HG03521 (cell line): ENCODE measurements at regions not wholly inside any gene's neighbourhood (a gene's known extent, or its start where the extent isn't known, plus 50 kb on each side); places are given as distances from the start of the nearest gene placed in this dataset.
"Not testable (repeated sequence)": the region's sequence is repeated elsewhere in the genome, so short reads cannot be mapped to it uniquely, and the experiment has no call there.

Experiments used
- ATAC-seq: cut with Tn5 transposase; IDR thresholded peaks from one replicate; pipeline ENCODE4 v1.9.1; 2021; ENCODE audit warnings: mild to moderate bottlenecking, moderate library complexity; ENCODE audit not compliant: unreplicated experiment

GRCh38 chr4:28007693-28008092 lies 1147.1 kb downstream of the STIM2 start:
- no peak for ATAC-seq

GRCh38 chr4:28009541-28009940 lies 1148.9 kb downstream of the STIM2 start:
- no peak for ATAC-seq

DNA sequence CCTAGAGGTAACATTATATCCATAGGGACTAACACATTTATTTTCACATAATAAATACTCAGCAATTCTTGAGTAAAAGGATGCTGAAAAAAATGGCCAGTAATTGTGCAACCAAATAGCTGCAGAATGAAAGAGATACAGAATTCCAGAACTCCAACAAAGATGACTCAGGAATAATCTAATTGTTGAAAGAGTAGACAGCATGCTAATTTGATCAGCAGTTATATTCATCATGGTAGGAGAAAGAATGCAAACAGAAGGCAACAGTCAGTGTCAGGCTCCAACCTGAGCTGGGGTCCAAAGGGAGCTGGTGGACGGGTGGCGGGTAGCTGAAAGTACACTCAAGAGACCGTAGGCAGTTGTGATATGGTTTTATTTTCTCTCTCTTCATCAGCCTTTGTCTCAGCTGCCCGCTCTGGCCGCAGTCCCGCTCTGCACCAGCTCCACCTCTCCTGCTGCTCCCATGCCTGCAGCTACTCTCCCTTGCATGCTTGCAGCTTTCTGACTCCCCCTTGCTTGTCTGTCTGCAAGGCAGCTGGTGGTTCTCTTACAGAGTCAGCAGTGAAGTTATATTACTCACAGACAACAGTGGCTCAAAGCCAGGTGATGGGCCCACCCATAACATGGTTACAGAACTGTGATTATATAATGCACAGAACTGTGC lies 1150.1 kb downstream of the STIM2 start:
- ATAC-seq = no peak

- no peak for ATAC-seq
Measured at GRCh38 chr4:28014469-28014868, 1153.8 kb downstream of the STIM2 start.

DNA sequence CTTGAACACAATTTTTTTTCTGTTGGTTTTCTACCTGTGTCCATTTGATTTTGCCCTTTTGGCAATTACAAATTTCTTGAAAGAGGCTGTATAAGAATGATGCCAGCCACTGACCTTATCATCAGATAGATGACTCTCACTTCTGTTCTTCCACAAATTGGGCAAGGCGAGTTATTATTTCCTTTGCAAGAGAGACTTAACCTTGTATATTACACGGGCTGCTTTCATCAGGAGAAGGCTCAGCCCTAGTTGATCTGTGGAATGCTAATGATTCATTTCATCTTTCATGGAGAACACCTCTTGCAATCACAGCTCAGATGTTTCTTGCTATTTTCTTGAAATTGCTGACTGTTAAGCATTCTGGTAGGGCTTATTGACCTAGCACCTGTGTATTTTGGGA lies 1155.4 kb downstream of the STIM2 start:
- no peak for ATAC-seq

GRCh38 chr4:28038253-28038652 lies 1177.6 kb downstream of the STIM2 start:
- not testable (repeated sequence) for ATAC-seq

GRCh38 chr4:28062562-28062961 lies 1201.9 kb downstream of the STIM2 start:
- ATAC-seq = no peak

GRCh38 chr4:28073860-28074555 lies 1213.4 kb downstream of the STIM2 start:
- ATAC-seq = no peak

GRCh38 chr4:28075401-28075956 lies 1214.8 kb downstream of the STIM2 start:
- ATAC-seq = no peak

DNA sequence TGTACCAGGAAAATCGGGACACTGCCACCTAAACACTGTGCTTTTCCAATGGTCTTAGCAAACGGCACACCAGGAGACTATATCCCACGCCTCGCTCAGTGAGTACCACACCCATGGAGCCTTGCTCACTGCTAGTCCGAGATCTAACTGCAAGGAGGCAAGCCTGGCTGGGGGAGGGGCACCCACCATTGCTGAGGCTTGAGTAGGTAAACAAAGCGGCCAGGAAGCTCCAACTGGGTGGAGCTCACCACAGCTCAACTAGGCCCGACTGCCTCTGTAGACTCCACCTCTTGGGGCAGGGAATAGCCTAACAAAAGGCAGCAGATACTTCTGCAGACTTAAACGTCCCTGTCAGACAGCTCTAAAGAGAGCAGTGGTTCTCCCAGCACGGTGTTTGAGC lies 1216.6 kb downstream of the STIM2 start:
- ATAC-seq = not testable (repeated sequence)

GRCh38 chr4:28082686-28083390 lies 1222.2 kb downstream of the STIM2 start:
- ATAC-seq = no peak

GRCh38 chr4:28092610-28093009 lies 1232.0 kb downstream of the STIM2 start:
- no peak for ATAC-seq

GRCh38 chr4:28093071-28093470 lies 1232.4 kb downstream of the STIM2 start:
- no peak for ATAC-seq

GRCh38 chr4:28101583-28101982 lies 1240.9 kb downstream of the STIM2 start:
- ATAC-seq = no peak

GRCh38 chr4:28105271-28105859 lies 1244.7 kb downstream of the STIM2 start:
- ATAC-seq = no peak

- ATAC-seq = no peak
Measured at GRCh38 chr4:28106155-28106554, 1245.5 kb downstream of the STIM2 start.

DNA sequence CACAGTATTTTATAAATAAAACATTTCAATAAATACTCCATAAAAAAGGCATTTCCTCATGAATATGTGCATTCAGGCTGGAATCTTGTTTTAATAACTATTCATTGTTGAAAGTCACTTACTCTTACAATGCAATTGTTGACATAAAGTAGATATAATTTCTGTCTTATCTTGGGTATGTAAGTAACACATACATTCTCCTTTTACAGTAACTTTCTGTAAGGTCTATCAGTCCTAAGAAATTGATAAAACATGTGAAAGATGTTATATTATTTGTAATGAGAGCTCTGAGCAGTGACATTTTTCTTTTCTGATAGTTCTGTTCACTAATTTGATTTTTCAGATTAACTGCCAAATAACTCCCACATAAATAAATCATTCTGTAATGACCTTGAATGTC lies 1249.2 kb downstream of the STIM2 start:
- no peak for ATAC-seq

- not testable (repeated sequence) for ATAC-seq
Measured at GRCh38 chr4:28112691-28113335, 1252.2 kb downstream of the STIM2 start.

DNA sequence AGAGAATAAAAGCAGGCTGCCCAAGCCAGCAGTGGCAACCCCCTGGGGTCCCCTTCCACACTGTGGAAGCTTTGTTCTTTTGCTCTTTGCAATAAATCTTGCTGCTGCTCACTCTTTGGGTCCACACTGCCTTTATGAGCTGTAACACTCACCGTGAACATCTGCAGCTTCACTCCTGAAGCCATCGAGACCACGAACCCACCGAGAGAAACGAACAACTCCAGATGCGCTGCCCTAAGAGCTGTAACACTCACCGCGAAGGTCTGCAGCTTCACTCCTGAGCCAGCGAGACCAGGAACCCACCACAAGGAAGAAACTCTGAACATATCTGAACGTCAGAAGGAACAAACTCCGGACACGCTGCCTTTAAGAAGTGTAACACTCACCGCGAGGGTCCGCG lies 1252.9 kb downstream of the STIM2 start:
- not testable (repeated sequence) for ATAC-seq

- ATAC-seq = not testable (repeated sequence)
Measured at GRCh38 chr4:28116526-28117083, 1256.0 kb downstream of the STIM2 start.
